Psoas muscle (tissue), 7 donors: ENCODE measurements at regions not wholly inside any gene's neighbourhood (a gene's known extent, or its start where the extent isn't known, plus 50 kb on each side); places are given as distances from the start of the nearest gene placed in this dataset.

ENCODE experiments used
- ATAC-seq, 4 donors: fragments of 200-7000 bp; cut with Tn5 transposase; one replicate each; pipeline ENCODE4 v1.9.1; 2020; ENCODE audit warnings: moderate library complexity in 3 of 4, mild to moderate bottlenecking in 2 of 4
- DNase-seq, 2 donors: peaks; one replicate each; pipeline ENCODE4 v3.0.0-alpha.2; 2020
- H3K27ac ChIP-seq: fragments of 200-600 bp; one replicate; pipeline ENCODE4 v1.8.0; 2022
- H3K27me3 ChIP-seq, 3 donors: fragments of 200-600 bp in 1 of 3; one replicate each; pipeline versions ENCODE4 v1.6.1 to v1.8.0; 2013 to 2022; ENCODE audit warnings: low read length in 2 of 3, mild to moderate bottlenecking in 2 of 3, moderate library complexity in 1 of 3; ENCODE audit not compliant: insufficient read depth in 3 of 3
- H3K36me3 ChIP-seq, 2 donors: fragments of 200-600 bp in 1 of 2; one replicate each; pipeline versions ENCODE4 v1.6.1 to v1.8.0; 2013 to 2022; ENCODE audit warnings: low read depth in 1 of 2, mild to moderate bottlenecking in 1 of 2, moderate library complexity in 1 of 2; ENCODE audit not compliant: insufficient read depth in 1 of 2
- H3K4me1 ChIP-seq: fragments of 200-600 bp; one replicate; pipeline ENCODE4 v1.8.0; 2022
- H3K4me3 ChIP-seq: fragments of 200-600 bp; one replicate; pipeline ENCODE4 v1.8.0; 2022; ENCODE audit warnings: mild to moderate bottlenecking
- H3K9me3 ChIP-seq: fragments of 200-600 bp; one replicate; pipeline ENCODE4 v1.8.0; 2022
- WGBS, 3 donors: extraction: QIAGEN DNeasy Blood & Tissue Kit; methylation state at CpG; one replicate each; pipeline versions ENCODE4 v1.1.6 to v1.1.7; 2013; 5-methylcytosine and 5-hydroxymethylcytosine counted together
- intact Hi-C, 2 donors: fragments of 100-400 bp; cut with DNase I; formaldehyde crosslinking; loops; one replicate each; pipeline versions ENCODE4 v1.11.0 to v1.14.2; 2022
- TF ChIP-seq, protein P1 (sequence below): fragments of 200-600 bp; IDR thresholded peaks from one replicate; pipeline ENCODE4 v1.8.0; 2022; ENCODE audit warnings: antibody characterized with exemption
- donor health status: healthy with polysubstance abuse.
- donor health status: DM: no; HTN: no; CAD: no; lungs with moderate emphysema.
- donor health status: Bipolar disorder and iron deficiency.
- donor health status: healthy.
- donor health status: DM: yes; HTN: yes; CAD: no.
- donor health status: DM: no; HTN: no; CAD: no.
- donor health status: DM: yes; HTN: yes; CAD: no.

GRCh38 chr5:6059137-6059800 lies 319.1 kb downstream of the MED10 start:
- no peak for ATAC-seq
- WGBS, 3 donors = 69 to 77% (median 71%) methylated on average over 12 of the region's 12 CpGs
- intact Hi-C loops = no loop called here

GRCh38 chr5:6058055-6058715 lies 320.2 kb downstream of the MED10 start:
- H3K4me1 ChIP-seq = no peaks in the 10 kb centered on the region
- TF ChIP-seq, protein P1, sequence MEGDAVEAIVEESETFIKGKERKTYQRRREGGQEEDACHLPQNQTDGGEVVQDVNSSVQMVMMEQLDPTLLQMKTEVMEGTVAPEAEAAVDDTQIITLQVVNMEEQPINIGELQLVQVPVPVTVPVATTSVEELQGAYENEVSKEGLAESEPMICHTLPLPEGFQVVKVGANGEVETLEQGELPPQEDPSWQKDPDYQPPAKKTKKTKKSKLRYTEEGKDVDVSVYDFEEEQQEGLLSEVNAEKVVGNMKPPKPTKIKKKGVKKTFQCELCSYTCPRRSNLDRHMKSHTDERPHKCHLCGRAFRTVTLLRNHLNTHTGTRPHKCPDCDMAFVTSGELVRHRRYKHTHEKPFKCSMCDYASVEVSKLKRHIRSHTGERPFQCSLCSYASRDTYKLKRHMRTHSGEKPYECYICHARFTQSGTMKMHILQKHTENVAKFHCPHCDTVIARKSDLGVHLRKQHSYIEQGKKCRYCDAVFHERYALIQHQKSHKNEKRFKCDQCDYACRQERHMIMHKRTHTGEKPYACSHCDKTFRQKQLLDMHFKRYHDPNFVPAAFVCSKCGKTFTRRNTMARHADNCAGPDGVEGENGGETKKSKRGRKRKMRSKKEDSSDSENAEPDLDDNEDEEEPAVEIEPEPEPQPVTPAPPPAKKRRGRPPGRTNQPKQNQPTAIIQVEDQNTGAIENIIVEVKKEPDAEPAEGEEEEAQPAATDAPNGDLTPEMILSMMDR = no peak
- no peak overlapping the region for H3K4me3 ChIP-seq
- 86 to 87% (median 87%) methylated on average over 14 of the region's 14 CpGs for WGBS, 3 donors
- H3K27me3 ChIP-seq = peaks cover 0 to 6% (median 0%) of the 10 kb centered on the region in 3 donors
- intact Hi-C loops = no loop called here
- DNase-seq (no peak), ATAC-seq (no peak)
- no peaks in the 10 kb centered on the region for H3K36me3 ChIP-seq
- H3K27ac ChIP-seq = no peak overlapping the region
- no peaks in the 10 kb centered on the region for H3K9me3 ChIP-seq

More at GRCh38 chr5:6059137-6059800, 319.1 kb downstream of the MED10 start:
- no peaks in the 10 kb centered on the region for H3K36me3 ChIP-seq
- TF ChIP-seq, protein P1 = no peak
- DNase-seq = no peak
- no peaks in the 10 kb centered on the region for H3K4me1 ChIP-seq
- H3K27ac ChIP-seq = no peak overlapping the region
- H3K9me3 ChIP-seq = no peaks in the 10 kb centered on the region
- H3K4me3 ChIP-seq = no peak overlapping the region
- H3K27me3 ChIP-seq = peaks cover 0 to 6% (median 0%) of the 10 kb centered on the region in 3 donors

DNA sequence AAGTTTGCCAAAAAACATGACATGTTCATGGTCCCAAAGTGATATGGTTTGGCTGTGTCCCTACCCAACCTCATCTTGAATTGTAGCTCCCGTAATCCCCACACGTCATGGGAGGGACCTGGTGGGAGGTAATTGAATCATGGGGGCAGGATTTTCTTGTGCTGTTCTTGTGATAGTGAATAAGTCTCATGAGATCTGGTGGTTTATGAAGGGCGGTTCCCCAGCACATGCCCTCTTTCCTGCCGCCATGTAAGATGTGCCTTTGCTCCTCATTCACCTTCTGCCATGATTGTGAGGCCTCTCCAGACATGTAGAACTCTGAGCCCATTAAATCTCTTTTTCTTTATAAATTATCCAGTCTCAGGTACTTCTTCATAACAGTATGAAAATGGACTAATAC lies 322.1 kb downstream of the MED10 start:
- DNase-seq = no peak

GRCh38 chr5:6049662-6050061 lies 328.7 kb downstream of the MED10 start:
- DNase-seq (no peak), ATAC-seq (no peak)
- H3K27ac ChIP-seq = no peak overlapping the region
- 91 to 93% (median 92%) methylated on average over 4 of the region's 4 CpGs for WGBS, 3 donors
- H3K4me3 ChIP-seq = no peak overlapping the region
- TF ChIP-seq, protein P1 = no peak
- intact Hi-C loops = no loop called here
- H3K9me3 ChIP-seq = no peaks in the 10 kb centered on the region
- no peaks in the 10 kb centered on the region for H3K36me3 ChIP-seq
- H3K27me3 ChIP-seq = no peaks in the 10 kb centered on the region
- H3K4me1 ChIP-seq = no peaks in the 10 kb centered on the region

More for the DNA sequence above, 322.1 kb downstream of the MED10 start:
- ATAC-seq = no peak
- WGBS, 3 donors = 74 to 86% (median 78%) methylated on average over 4 of the region's 4 CpGs
- intact Hi-C loops = no loop called here
- Histone ChIP-seq H3K27ac (no peak overlapping the region), H3K4me1 (no peaks in the 10 kb centered on the region), H3K27me3 (peaks cover 0 to 6% (median 0%) of the 10 kb centered on the region in 3 donors), H3K9me3 (no peaks in the 10 kb centered on the region), H3K36me3 (no peaks in the 10 kb centered on the region), H3K4me3 (no peak overlapping the region)
- TF ChIP-seq, protein P1 = no peak
